Keratinocyte (primary cell): ENCODE measurements at regions not wholly inside any gene's neighbourhood (a gene's known extent, or its start where the extent isn't known, plus 50 kb on each side); places are given as distances from the start of the nearest gene placed in this dataset.

Experiments
- EZH2 ChIP-seq: IDR thresholded peaks from one replicate; pipeline ENCODE4 v1.6.1; 2012; ENCODE audit warnings: inconsistent platforms, mild to moderate bottlenecking, low read length, moderate library complexity
- TF ChIP-seq, protein P1 (sequence below), 3 experiments: IDR thresholded peaks in 1 of 3; conservative IDR thresholded peaks in 1 of 3; optimal IDR thresholded peaks in 1 of 3; 2 replicates in 2 of 3; 3 replicates in 1 of 3; pipeline versions ENCODE3 to v1.5.1; 2011; ENCODE audit warnings: low read length in 3 of 3, mild to moderate bottlenecking in 3 of 3, moderate library complexity in 2 of 3, control low read depth in 1 of 3, inconsistent platforms in 1 of 3; ENCODE audit not compliant: insufficient read depth in 2 of 3; ENCODE audit errors: extremely low read depth in 1 of 3

DNA sequence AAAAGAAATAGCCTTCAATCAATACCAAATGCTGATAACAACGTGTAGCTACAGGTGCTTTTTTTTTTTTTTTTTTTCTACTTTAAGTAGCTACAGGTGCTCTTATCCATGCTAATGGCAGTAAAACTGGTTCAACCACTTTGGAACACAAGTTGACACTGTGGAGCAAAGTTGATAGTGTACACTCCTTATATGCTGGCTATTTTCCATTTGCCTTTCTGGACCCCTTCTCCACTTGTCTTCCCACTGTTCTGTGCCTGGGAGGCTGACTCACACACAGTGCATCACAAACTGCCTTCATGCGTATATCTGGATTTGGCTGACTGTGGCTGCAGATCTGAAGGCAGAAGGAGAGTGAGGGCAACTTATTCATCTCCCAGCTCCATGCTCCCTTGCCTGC is 247.9 kb downstream of the MSX2 start:
- TF ChIP-seq, protein P1, sequence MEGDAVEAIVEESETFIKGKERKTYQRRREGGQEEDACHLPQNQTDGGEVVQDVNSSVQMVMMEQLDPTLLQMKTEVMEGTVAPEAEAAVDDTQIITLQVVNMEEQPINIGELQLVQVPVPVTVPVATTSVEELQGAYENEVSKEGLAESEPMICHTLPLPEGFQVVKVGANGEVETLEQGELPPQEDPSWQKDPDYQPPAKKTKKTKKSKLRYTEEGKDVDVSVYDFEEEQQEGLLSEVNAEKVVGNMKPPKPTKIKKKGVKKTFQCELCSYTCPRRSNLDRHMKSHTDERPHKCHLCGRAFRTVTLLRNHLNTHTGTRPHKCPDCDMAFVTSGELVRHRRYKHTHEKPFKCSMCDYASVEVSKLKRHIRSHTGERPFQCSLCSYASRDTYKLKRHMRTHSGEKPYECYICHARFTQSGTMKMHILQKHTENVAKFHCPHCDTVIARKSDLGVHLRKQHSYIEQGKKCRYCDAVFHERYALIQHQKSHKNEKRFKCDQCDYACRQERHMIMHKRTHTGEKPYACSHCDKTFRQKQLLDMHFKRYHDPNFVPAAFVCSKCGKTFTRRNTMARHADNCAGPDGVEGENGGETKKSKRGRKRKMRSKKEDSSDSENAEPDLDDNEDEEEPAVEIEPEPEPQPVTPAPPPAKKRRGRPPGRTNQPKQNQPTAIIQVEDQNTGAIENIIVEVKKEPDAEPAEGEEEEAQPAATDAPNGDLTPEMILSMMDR (optimal IDR thresholded peaks at IDR 0.05 in 1 of 3, IDR thresholded peaks at IDR 0.05 in 1 of 3, conservative IDR thresholded peaks at IDR 0.05 in 1 of 3; ENCODE audit: extremely low read depth in 1 of 3, insufficient read depth in 2 of 3, low read length in 3 of 3) = no peak
- no peak for TF ChIP-seq EZH2
